ENCODE measurements at regions not wholly inside any gene's neighbourhood (a gene's known extent, or its start where the extent isn't known, plus 50 kb on each side); places are given as distances from the start of the nearest gene placed in this dataset.

GRCh38 chr3:101156787-101157345 is 163.5 kb downstream of the IMPG2 start:
- Histone ChIP-seq H3K4me1 (peaks cover 8% of the 10 kb centered on the region), H3K27ac (no peak overlapping the region), H3K27me3 (no peaks in the 10 kb centered on the region), H3K4me3 (no peak overlapping the region), H3K9me3 (no peaks in the 10 kb centered on the region), H3K36me3 (no peaks in the 10 kb centered on the region)
- no peak for TF ChIP-seq POLR2A (IDR thresholded peaks at IDR 0.05)
- TF ChIP-seq POLR2AphosphoS5 (IDR thresholded peaks at IDR 0.05; ENCODE audit: insufficient read depth in 1 of 2, low read depth in 1 of 2), result no peak
- TF ChIP-seq CTCF (IDR thresholded peaks at IDR 0.05), result no peak
- DNase-seq (ENCODE audit: extremely low spot score in 2 of 2), result no peak
- intact Hi-C loops (cut with DNase I), result no loop called here

GRCh38 chr3:101155825-101156224 is 162.6 kb upstream of the ABI3BP start:
- intact Hi-C loops (cut with DNase I), result no loop called here
- no peaks in the 10 kb centered on the region for H3K27me3 ChIP-seq
- no peak for DNase-seq (ENCODE audit: extremely low spot score in 2 of 2)
- peaks cover 8% of the 10 kb centered on the region for H3K4me1 ChIP-seq
- no peaks in the 10 kb centered on the region for H3K36me3 ChIP-seq
- no peak overlapping the region for H3K27ac ChIP-seq
- no peak overlapping the region for H3K4me3 ChIP-seq
- no peaks in the 10 kb centered on the region for H3K9me3 ChIP-seq
- TF ChIP-seq POLR2A (IDR thresholded peaks at IDR 0.05), result no peak
- TF ChIP-seq CTCF (IDR thresholded peaks at IDR 0.05), result no peak
- TF ChIP-seq POLR2AphosphoS5 (IDR thresholded peaks at IDR 0.05; ENCODE audit: insufficient read depth in 1 of 2, low read depth in 1 of 2), result no peak

- DNase-seq (ENCODE audit: extremely low spot score in 2 of 2), result no peak
- no peak for TF ChIP-seq POLR2A (IDR thresholded peaks at IDR 0.05)
- no peak for TF ChIP-seq POLR2AphosphoS5 (IDR thresholded peaks at IDR 0.05; ENCODE audit: insufficient read depth in 1 of 2, low read depth in 1 of 2)
- TF ChIP-seq CTCF (IDR thresholded peaks at IDR 0.05), result no peak
- intact Hi-C loops (cut with DNase I), result no loop called here
- no peak overlapping the region for H3K27ac ChIP-seq
- peaks cover 8% of the 10 kb centered on the region for H3K4me1 ChIP-seq
- no peaks in the 10 kb centered on the region for H3K27me3 ChIP-seq
- H3K9me3 ChIP-seq, result no peaks in the 10 kb centered on the region
- no peak overlapping the region for H3K4me3 ChIP-seq
- no peaks in the 10 kb centered on the region for H3K36me3 ChIP-seq
Observed at GRCh38 chr3:101154401-101154800, 161.2 kb upstream of the ABI3BP start.

GRCh38 chr3:101151286-101151913 is 158.2 kb upstream of the ABI3BP start:
- H3K27ac ChIP-seq, result no peak overlapping the region
- TF ChIP-seq CTCF (IDR thresholded peaks at IDR 0.05) (no peak), POLR2AphosphoS5 (IDR thresholded peaks at IDR 0.05; ENCODE audit: insufficient read depth in 1 of 2, low read depth in 1 of 2) (no peak), POLR2A (IDR thresholded peaks at IDR 0.05) (no peak)
- H3K4me1 ChIP-seq, result no peaks in the 10 kb centered on the region
- no peak overlapping the region for H3K4me3 ChIP-seq
- no peaks in the 10 kb centered on the region for H3K27me3 ChIP-seq
- intact Hi-C loops (cut with DNase I), result no loop called here
- no peak for DNase-seq (ENCODE audit: extremely low spot score in 2 of 2)
- no peaks in the 10 kb centered on the region for H3K36me3 ChIP-seq
- H3K9me3 ChIP-seq, result no peaks in the 10 kb centered on the region

GRCh38 chr3:101150504-101150903 is 157.3 kb upstream of the ABI3BP start:
- Histone ChIP-seq H3K4me1 (no peaks in the 10 kb centered on the region), H3K9me3 (no peaks in the 10 kb centered on the region), H3K4me3 (no peak overlapping the region), H3K27me3 (no peaks in the 10 kb centered on the region), H3K36me3 (no peaks in the 10 kb centered on the region), H3K27ac (no peak overlapping the region)
- TF ChIP-seq POLR2AphosphoS5 (IDR thresholded peaks at IDR 0.05; ENCODE audit: insufficient read depth in 1 of 2, low read depth in 1 of 2) (no peak), POLR2A (IDR thresholded peaks at IDR 0.05) (no peak), CTCF (IDR thresholded peaks at IDR 0.05) (no peak)
- intact Hi-C loops (cut with DNase I), result no loop called here
- DNase-seq (ENCODE audit: extremely low spot score in 2 of 2), result no peak

Measured in vagina (tissue), 2 donors.